HEK293 (cell line): ENCODE measurements at regions not wholly inside any gene's neighbourhood (a gene's known extent, or its start where the extent isn't known, plus 50 kb on each side); places are given as distances from the start of the nearest gene placed in this dataset.

Experiments used
- KLF9 ChIP-seq: fragments of 450-650 bp; formaldehyde crosslinking; IDR thresholded peaks from 2 replicates; pipeline ENCODE4 v1.5.1; 2016; ENCODE audit warnings: missing biosample characterization, missing genetic modification characterization, low read depth
- YY1 ChIP-seq: fragments of 450-650 bp; formaldehyde crosslinking; IDR thresholded peaks from 2 replicates; pipeline ENCODE4 v1.5.1; 2018; ENCODE audit warnings: missing biosample characterization, missing genetic modification characterization
- ZNF335 ChIP-seq: fragments of 450-650 bp; formaldehyde crosslinking; conservative IDR thresholded peaks from 2 replicates; pipeline ENCODE4 v1.5.1; 2016; ENCODE audit warnings: missing biosample characterization, missing genetic modification characterization
- ZNF776 ChIP-seq: fragments of 450-650 bp; formaldehyde crosslinking; IDR thresholded peaks from 2 replicates; pipeline ENCODE4 v1.5.0; 2017; ENCODE audit warnings: missing biosample characterization, missing genetic modification characterization, borderline replicate concordance
- TF ChIP-seq, protein P1 (sequence below): fragments of 450-650 bp; formaldehyde crosslinking; IDR thresholded peaks from 2 replicates; pipeline ENCODE4 v1.5.1; 2016; ENCODE audit warnings: missing biosample characterization, missing genetic modification characterization

DNA sequence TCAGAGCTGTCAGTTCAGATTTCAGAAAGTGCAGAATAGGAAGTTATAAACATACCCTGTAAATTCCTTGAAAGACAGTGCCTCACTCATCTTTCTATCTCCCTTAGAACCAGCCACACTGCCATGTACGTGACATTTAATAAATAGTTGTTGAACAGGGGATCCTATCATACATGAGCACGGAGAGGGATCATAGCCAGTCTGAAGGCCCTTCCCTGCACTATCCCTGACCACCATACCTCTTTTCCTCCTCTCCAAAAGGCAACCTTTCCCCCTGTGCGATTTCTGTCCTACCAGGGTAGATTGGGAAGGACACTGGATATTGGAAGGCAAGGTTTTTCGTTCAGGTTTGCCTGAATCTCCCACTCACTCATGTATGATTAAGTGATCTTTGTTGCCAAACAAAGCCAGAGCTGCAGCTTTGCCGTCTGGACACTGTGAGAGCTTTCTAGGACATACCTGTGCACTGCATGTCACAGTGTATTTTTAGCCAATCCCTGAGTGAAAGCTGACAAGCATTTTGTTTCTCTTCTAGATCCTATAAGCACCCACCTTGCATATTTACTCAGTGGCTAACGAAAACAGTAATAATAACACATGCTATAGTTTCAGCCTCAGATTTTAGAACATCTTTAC lies 986.5 kb upstream of the WWC1 start:
- no peak for TF ChIP-seq YY1 (tag by site-specific recombination)
- no peak for TF ChIP-seq ZNF335 (tag by site-specific recombination)
- TF ChIP-seq, protein P1, sequence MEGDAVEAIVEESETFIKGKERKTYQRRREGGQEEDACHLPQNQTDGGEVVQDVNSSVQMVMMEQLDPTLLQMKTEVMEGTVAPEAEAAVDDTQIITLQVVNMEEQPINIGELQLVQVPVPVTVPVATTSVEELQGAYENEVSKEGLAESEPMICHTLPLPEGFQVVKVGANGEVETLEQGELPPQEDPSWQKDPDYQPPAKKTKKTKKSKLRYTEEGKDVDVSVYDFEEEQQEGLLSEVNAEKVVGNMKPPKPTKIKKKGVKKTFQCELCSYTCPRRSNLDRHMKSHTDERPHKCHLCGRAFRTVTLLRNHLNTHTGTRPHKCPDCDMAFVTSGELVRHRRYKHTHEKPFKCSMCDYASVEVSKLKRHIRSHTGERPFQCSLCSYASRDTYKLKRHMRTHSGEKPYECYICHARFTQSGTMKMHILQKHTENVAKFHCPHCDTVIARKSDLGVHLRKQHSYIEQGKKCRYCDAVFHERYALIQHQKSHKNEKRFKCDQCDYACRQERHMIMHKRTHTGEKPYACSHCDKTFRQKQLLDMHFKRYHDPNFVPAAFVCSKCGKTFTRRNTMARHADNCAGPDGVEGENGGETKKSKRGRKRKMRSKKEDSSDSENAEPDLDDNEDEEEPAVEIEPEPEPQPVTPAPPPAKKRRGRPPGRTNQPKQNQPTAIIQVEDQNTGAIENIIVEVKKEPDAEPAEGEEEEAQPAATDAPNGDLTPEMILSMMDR (tag by site-specific recombination), result no peak
- TF ChIP-seq ZNF776 (tag by site-specific recombination), result no peak
- no peak for TF ChIP-seq KLF9 (tag by site-specific recombination)
